ENCODE measurements at regions not wholly inside any gene's neighbourhood (a gene's known extent, or its start where the extent isn't known, plus 50 kb on each side); places are given as distances from the start of the nearest gene placed in this dataset.

- no peak for DNase-seq
These were observed 1066.5 kb upstream of the MANEA start for GRCh38 chr6:94510877-94511276.

GRCh38 chr6:94501516-94501915 is 1075.8 kb upstream of the MANEA start:
- no peak for DNase-seq

GRCh38 chr6:94498099-94498498 is 1078.7 kb upstream of the EPHA7 start:
- DNase-seq = no peak

GRCh38 chr6:94494500-94494899 is 1075.1 kb upstream of the EPHA7 start:
- DNase-seq = no peak

- no peak for DNase-seq
These were observed 1068.0 kb upstream of the EPHA7 start for GRCh38 chr6:94487371-94487770.

- DNase-seq = peak; percentile 65
These were observed 1059.0 kb upstream of the EPHA7 start for GRCh38 chr6:94478133-94479005.

GRCh38 chr6:94468830-94469229 is 1049.5 kb upstream of the EPHA7 start:
- peak; percentile 32 for DNase-seq

- peak; percentile 28 for DNase-seq
These were observed 1044.7 kb upstream of the EPHA7 start for GRCh38 chr6:94464018-94464510.

- DNase-seq = no peak
These were observed 1043.9 kb upstream of the EPHA7 start for GRCh38 chr6:94463306-94463705.

- no peak for DNase-seq
These were observed 1042.9 kb upstream of the EPHA7 start for GRCh38 chr6:94462231-94462630.

GRCh38 chr6:94456266-94456665 is 1036.9 kb upstream of the EPHA7 start:
- no peak for DNase-seq

- no peak for DNase-seq
These were observed 1034.9 kb upstream of the EPHA7 start for GRCh38 chr6:94454231-94454630.

- no peak for DNase-seq
These were observed 1026.8 kb upstream of the EPHA7 start for GRCh38 chr6:94446120-94446519.

GRCh38 chr6:94443701-94444100 is 1024.3 kb upstream of the EPHA7 start:
- DNase-seq = peak; percentile 9

GRCh38 chr6:94424692-94425091 is 1005.3 kb upstream of the EPHA7 start:
- no peak for DNase-seq

GRCh38 chr6:94417363-94417762 is 998.0 kb upstream of the EPHA7 start:
- DNase-seq = no peak

- no peak for DNase-seq
These were observed 994.7 kb upstream of the EPHA7 start for GRCh38 chr6:94414041-94414440.

GRCh38 chr6:94401311-94401710 is 982.0 kb upstream of the EPHA7 start:
- DNase-seq = no peak

- DNase-seq = no peak
These were observed 975.5 kb upstream of the EPHA7 start for GRCh38 chr6:94394822-94395221.

GRCh38 chr6:94389218-94389617 is 969.9 kb upstream of the EPHA7 start:
- DNase-seq = no peak

- no peak for DNase-seq
These were observed 958.5 kb upstream of the EPHA7 start for GRCh38 chr6:94377835-94378234.

GRCh38 chr6:94376876-94377275 is 957.5 kb upstream of the EPHA7 start:
- no peak for DNase-seq

- peak; percentile 32 for DNase-seq
These were observed 952.9 kb upstream of the EPHA7 start for GRCh38 chr6:94372229-94372628.

- DNase-seq = no peak
These were observed 948.0 kb upstream of the EPHA7 start for GRCh38 chr6:94367316-94367715.

Measured in NCI-H146 (cell line).